CD8-positive, alpha-beta memory T cell (primary cell): ENCODE measurements at regions not wholly inside any gene's neighbourhood (a gene's known extent, or its start where the extent isn't known, plus 50 kb on each side); places are given as distances from the start of the nearest gene placed in this dataset.

Experiments used
- CTCF ChIA-PET: fragments of 350-600 bp; sonication (Branson Sonifier 250); formaldehyde crosslinking; loops from one replicate; lab custom pipeline; 2021; ENCODE audit warnings: antibody characterized with exemption; lab: Charles Lee
- POLR2A ChIA-PET: fragments of 350-600 bp; sonication (Branson Sonifier 250); formaldehyde crosslinking; loops from one replicate; lab custom pipeline; 2021; ENCODE audit warnings: antibody characterized with exemption; lab: Charles Lee
- DNase-seq, 5 donors: peaks; one replicate each; pipeline versions ENCODE4 v3.0.0 to v3.0.0-alpha.2; 2020 to 2022; ENCODE audit warnings: mixed read lengths in 1 of 5
- H3K27ac ChIP-seq: one replicate; pipeline ENCODE4 v1.7.0; 2013; ENCODE audit warnings: low read depth, mild to moderate bottlenecking, low read length, moderate library complexity
- H3K27me3 ChIP-seq: 2 replicates; pipeline ENCODE4 v1.7.0; 2013; ENCODE audit warnings: low read length, mild to moderate bottlenecking; ENCODE audit not compliant: insufficient read depth, poor library complexity, severe bottlenecking
- H3K36me3 ChIP-seq: 2 replicates; pipeline ENCODE4 v1.7.0; 2013; ENCODE audit warnings: mild to moderate bottlenecking, low read length, moderate library complexity; ENCODE audit not compliant: insufficient read depth
- H3K4me1 ChIP-seq: 2 replicates; pipeline ENCODE4 v1.7.0; 2013; ENCODE audit warnings: mild to moderate bottlenecking, low read length, moderate library complexity; ENCODE audit not compliant: insufficient read depth
- H3K4me3 ChIP-seq: 2 replicates; pipeline ENCODE4 v1.7.0; 2013; ENCODE audit warnings: mild to moderate bottlenecking, low read length
- H3K9me3 ChIP-seq: 2 replicates; pipeline ENCODE4 v1.7.0; 2013; ENCODE audit warnings: mild to moderate bottlenecking, low read length
- H3K27ac Mint-ChIP-seq, 8 donors: one replicate each; pipeline ENCODE4 v1.8.0; 2020 to 2021; ENCODE audit warnings: mixed read lengths in 8 of 8, mild to moderate bottlenecking in 6 of 8, inconsistent platforms in 3 of 8, moderate library complexity in 3 of 8
- H3K27me3 Mint-ChIP-seq, 2 donors: one replicate each; pipeline ENCODE4 v1.8.0; 2020 to 2021; ENCODE audit warnings: mixed read lengths in 2 of 2, mild to moderate bottlenecking in 1 of 2, moderate library complexity in 1 of 2
- H3K36me3 Mint-ChIP-seq, 3 donors: one replicate each; pipeline ENCODE4 v1.8.0; 2020 to 2021; ENCODE audit warnings: mixed read lengths in 3 of 3, inconsistent platforms in 1 of 3, mild to moderate bottlenecking in 1 of 3
- H3K4me1 Mint-ChIP-seq, 3 donors: one replicate each; pipeline ENCODE4 v1.8.0; 2020 to 2021; ENCODE audit warnings: mixed read lengths in 3 of 3, inconsistent platforms in 1 of 3, mild to moderate bottlenecking in 1 of 3
- H3K4me3 Mint-ChIP-seq, 7 donors: one replicate each; pipeline ENCODE4 v1.8.0; 2020 to 2021; ENCODE audit warnings: mixed read lengths in 7 of 7, mild to moderate bottlenecking in 6 of 7, moderate library complexity in 4 of 7, inconsistent platforms in 2 of 7
- H3K9me3 Mint-ChIP-seq, 5 donors: one replicate each; pipeline ENCODE4 v1.8.0; 2020 to 2022; ENCODE audit warnings: mixed read lengths in 5 of 5, mild to moderate bottlenecking in 3 of 5, moderate library complexity in 2 of 5, inconsistent platforms in 1 of 5

GRCh38 chr5:68385936-68386335, 170.4 kb downstream of the PIK3R1 start:
- Mint-ChIP-seq H3K27ac (no peak overlapping the region), H3K27me3 (no peaks in the 10 kb centered on the region), H3K4me3 (no peak overlapping the region), H3K36me3 (no peaks in the 10 kb centered on the region), H3K9me3 (no peaks in the 10 kb centered on the region), H3K4me1 (peaks cover 33 to 48% (median 43%) of the 10 kb centered on the region in 3 donors)
- Histone ChIP-seq H3K9me3 (no peaks in the 10 kb centered on the region), H3K27ac (no peak overlapping the region), H3K27me3 (no peaks in the 10 kb centered on the region), H3K4me1 (peaks cover 11% of the 10 kb centered on the region), H3K36me3 (no peaks in the 10 kb centered on the region), H3K4me3 (no peak overlapping the region)
- POLR2A ChIA-PET: no interaction called here
- CTCF ChIA-PET: interaction anchor here (1.0 kb wide), 1 partner anchor 18 kb away, joined by 3 read pairs; no protein-coding TSS in a partner anchor
- DNase-seq: no peak

- Mint-ChIP-seq H3K4me1 (peaks cover 20 to 39% (median 35%) of the 10 kb centered on the region in 3 donors), H3K27me3 (no peaks in the 10 kb centered on the region), H3K27ac (no peak overlapping the region), H3K4me3 (no peak overlapping the region), H3K36me3 (peaks cover 0 to 9% (median 0%) of the 10 kb centered on the region in 3 donors), H3K9me3 (peaks cover 0 to 5% (median 0%) of the 10 kb centered on the region in 5 donors)
- no peak for DNase-seq
- no peaks in the 10 kb centered on the region for H3K27me3 ChIP-seq
- no peaks in the 10 kb centered on the region for H3K9me3 ChIP-seq
- no peak overlapping the region for H3K4me3 ChIP-seq
- ChIA-PET POLR2A (no interaction called here), CTCF (interaction anchor here (1.3 kb wide), 1 partner anchor 101 kb away, joined by 3 read pairs; no protein-coding TSS in a partner anchor)
- no peaks in the 10 kb centered on the region for H3K4me1 ChIP-seq
- H3K36me3 ChIP-seq: no peaks in the 10 kb centered on the region
- H3K27ac ChIP-seq: no peak overlapping the region
Observed at GRCh38 chr5:68387074-68387796, 171.7 kb downstream of the PIK3R1 start.

- H3K4me1 ChIP-seq: no peaks in the 10 kb centered on the region
- H3K4me3 ChIP-seq: no peak overlapping the region
- Mint-ChIP-seq H3K36me3 (peaks cover 0 to 9% (median 0%) of the 10 kb centered on the region in 3 donors), H3K4me1 (peaks cover 20 to 33% (median 26%) of the 10 kb centered on the region in 3 donors), H3K27me3 (no peaks in the 10 kb centered on the region), H3K4me3 (no peak overlapping the region), H3K9me3 (peaks cover 0 to 5% (median 0%) of the 10 kb centered on the region in 5 donors), H3K27ac (no peak overlapping the region)
- H3K27ac ChIP-seq: no peak overlapping the region
- CTCF ChIA-PET: no interaction called here
- no peaks in the 10 kb centered on the region for H3K27me3 ChIP-seq
- POLR2A ChIA-PET: no interaction called here
- no peaks in the 10 kb centered on the region for H3K9me3 ChIP-seq
- no peak for DNase-seq
- no peaks in the 10 kb centered on the region for H3K36me3 ChIP-seq
Observed at GRCh38 chr5:68389618-68390017, 174.1 kb downstream of the PIK3R1 start.

GRCh38 chr5:68392617-68393016, 177.1 kb downstream of the PIK3R1 start:
- H3K36me3 ChIP-seq: no peaks in the 10 kb centered on the region
- no peak overlapping the region for H3K4me3 Mint-ChIP-seq
- H3K9me3 ChIP-seq: no peaks in the 10 kb centered on the region
- H3K27me3 ChIP-seq: no peaks in the 10 kb centered on the region
- peak overlapping the region in 3 of 8 donors; percentile 31 to 63 (median 56) for H3K27ac Mint-ChIP-seq
- ChIA-PET POLR2A (interaction anchor here (0.6 kb wide), 1 partner anchor 1145 kb away, joined by 4 read pairs; no protein-coding TSS in a partner anchor), CTCF (interaction anchor here (1.7 kb wide), 1 partner anchor 22 kb away, joined by 4 read pairs; no protein-coding TSS in a partner anchor)
- peaks cover 0 to 5% (median 2%) of the 10 kb centered on the region in 5 donors for H3K9me3 Mint-ChIP-seq
- H3K27me3 Mint-ChIP-seq: no peaks in the 10 kb centered on the region
- H3K4me3 ChIP-seq: no peak overlapping the region
- H3K36me3 Mint-ChIP-seq: peaks cover 0 to 9% (median 0%) of the 10 kb centered on the region in 3 donors
- no peak overlapping the region for H3K27ac ChIP-seq
- DNase-seq: no peak
- no peaks in the 10 kb centered on the region for H3K4me1 ChIP-seq
- H3K4me1 Mint-ChIP-seq: peaks cover 14 to 22% (median 17%) of the 10 kb centered on the region in 3 donors

- H3K27ac ChIP-seq: no peak overlapping the region
- Mint-ChIP-seq H3K27me3 (no peaks in the 10 kb centered on the region), H3K27ac (no peak overlapping the region), H3K4me3 (no peak overlapping the region), H3K4me1 (peaks cover 14 to 22% (median 17%) of the 10 kb centered on the region in 3 donors), H3K9me3 (peaks cover 0 to 5% (median 2%) of the 10 kb centered on the region in 5 donors), H3K36me3 (peaks cover 0 to 9% (median 0%) of the 10 kb centered on the region in 3 donors)
- no peak overlapping the region for H3K4me3 ChIP-seq
- POLR2A ChIA-PET: no interaction called here
- H3K36me3 ChIP-seq: no peaks in the 10 kb centered on the region
- H3K4me1 ChIP-seq: no peaks in the 10 kb centered on the region
- CTCF ChIA-PET: no interaction called here
- no peak for DNase-seq
- H3K9me3 ChIP-seq: no peaks in the 10 kb centered on the region
- H3K27me3 ChIP-seq: no peaks in the 10 kb centered on the region
Observed at GRCh38 chr5:68395302-68395701, 179.7 kb downstream of the PIK3R1 start.

GRCh38 chr5:68395926-68396511, 180.5 kb downstream of the PIK3R1 start:
- CTCF ChIA-PET: no interaction called here
- Histone ChIP-seq H3K4me3 (no peak overlapping the region), H3K9me3 (no peaks in the 10 kb centered on the region), H3K27me3 (no peaks in the 10 kb centered on the region), H3K36me3 (no peaks in the 10 kb centered on the region), H3K4me1 (no peaks in the 10 kb centered on the region), H3K27ac (no peak overlapping the region)
- no peaks in the 10 kb centered on the region for H3K27me3 Mint-ChIP-seq
- POLR2A ChIA-PET: no interaction called here
- peaks cover 14 to 22% (median 17%) of the 10 kb centered on the region in 3 donors for H3K4me1 Mint-ChIP-seq
- H3K27ac Mint-ChIP-seq: no peak overlapping the region
- peaks cover 0 to 5% (median 2%) of the 10 kb centered on the region in 5 donors for H3K9me3 Mint-ChIP-seq
- peaks cover 0 to 9% (median 0%) of the 10 kb centered on the region in 3 donors for H3K36me3 Mint-ChIP-seq
- H3K4me3 Mint-ChIP-seq: no peak overlapping the region
- DNase-seq: no peak

- Histone ChIP-seq H3K4me1 (no peaks in the 10 kb centered on the region), H3K27ac (no peak overlapping the region), H3K27me3 (no peaks in the 10 kb centered on the region), H3K4me3 (no peak overlapping the region), H3K36me3 (no peaks in the 10 kb centered on the region), H3K9me3 (no peaks in the 10 kb centered on the region)
- Mint-ChIP-seq H3K27ac (no peak overlapping the region), H3K27me3 (no peaks in the 10 kb centered on the region), H3K36me3 (peaks cover 0 to 3% (median 0%) of the 10 kb centered on the region in 3 donors), H3K9me3 (peaks cover 0 to 3% (median 2%) of the 10 kb centered on the region in 5 donors), H3K4me1 (peaks cover 14 to 22% (median 17%) of the 10 kb centered on the region in 3 donors), H3K4me3 (no peak overlapping the region)
- POLR2A ChIA-PET: no interaction called here
- DNase-seq: no peak
- CTCF ChIA-PET: no interaction called here
Observed at GRCh38 chr5:68396722-68397121, 181.2 kb downstream of the PIK3R1 start.
